ENCODE measurements at regions not wholly inside any gene's neighbourhood (a gene's known extent, or its start where the extent isn't known, plus 50 kb on each side); places are given as distances from the start of the nearest gene placed in this dataset.
"Not testable (repeated sequence)": the region's sequence is repeated elsewhere in the genome, so short reads cannot be mapped to it uniquely, and the experiment has no call there.

DNA sequence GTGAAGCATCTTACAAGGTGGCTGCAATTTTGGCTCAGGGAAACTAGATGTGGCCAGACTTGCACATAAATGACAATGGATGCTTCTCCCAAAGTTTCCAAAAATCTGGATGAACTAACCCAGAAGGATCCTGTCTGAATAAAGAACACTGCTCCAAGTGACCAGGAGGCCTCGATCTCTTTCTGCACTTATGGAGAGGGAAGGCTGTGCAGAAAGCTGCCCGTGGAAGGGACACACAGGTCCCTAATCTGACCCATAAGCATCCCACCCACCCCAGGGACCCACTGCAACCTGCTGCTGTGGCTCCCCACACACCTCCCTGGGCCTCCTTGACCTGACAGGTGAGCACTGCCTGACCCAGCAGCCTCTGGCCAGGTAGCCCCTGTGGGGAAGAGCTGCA is 74.6 kb upstream of the SEC14L1 start:
- Histone ChIP-seq H4K20me1 (ENCODE audit: insufficient read depth) (no peaks in the 10 kb centered on the region), H3K9ac (no peak overlapping the region), H3K27me3 (ENCODE audit: insufficient read depth) (no peaks in the 10 kb centered on the region; the same call in 1 of the 2 replicates), H3K9me3 (no peaks in the 10 kb centered on the region), H3K36me3 (replicated peaks in 1 of 2; ENCODE audit: control insufficient read depth in 1 of 2, insufficient read depth in 2 of 2, low read length in 1 of 2) (no peaks in the 10 kb centered on the region), H3K4me1 (ENCODE audit: control insufficient read depth in 1 of 2, insufficient read depth in 2 of 2, low read depth in 1 of 2, low read length in 1 of 2) (no peaks in the 10 kb centered on the region; a peak in 1 of 4 replicates), H3K4me3 (ENCODE audit: low read depth in 2 of 2, low read length in 1 of 2) (no peak overlapping the region), H3K79me2 (ENCODE audit: insufficient read depth) (no peaks in the 10 kb centered on the region), H3K9me2 (no peaks in the 10 kb centered on the region), H3F3A (replicated peaks; ENCODE audit: insufficient read depth) (no peaks in the 10 kb centered on the region), H3K27ac (ENCODE audit: low read depth in 2 of 2, low read length in 1 of 2) (no peak overlapping the region), H3K4me2 (no peak overlapping the region), H2AFZ (ENCODE audit: low read depth) (no peak overlapping the region)
- ChIA-PET CTCF (interaction anchor here (0.5 to 17.9 kb wide), 80 partner anchors 7 to 441 kb away, joined by 3 to 594 read pairs (median 5); partner anchors contain the start of genes JMJD6, METTL23, MGAT5B and MXRA7), POLR2A (interaction anchor here (0.9 kb wide), 1 partner anchor 186 kb away, joined by 3 read pairs; no protein-coding TSS in a partner anchor)
- 73% methylated on average over 2 of the region's 2 CpGs for WGBS (ENCODE audit: low lambda C conversion rate)
- TF ChIP-seq GABPA (IDR thresholded peaks at IDR 0.05; ENCODE audit: low read depth) (no peak), MXI1 (IDR thresholded peaks at IDR 0.05; ENCODE audit: low read depth, low read length) (no peak), TCF12 (IDR thresholded peaks at IDR 0.05) (no peak), FOXM1 (IDR thresholded peaks at IDR 0.05; ENCODE audit: low read depth) (no peak), FOXJ3 (CRISPR knock-in tag; IDR thresholded peaks at IDR 0.05) (no peak)
- DNase-seq, result no peak

- CTCF ChIA-PET, result interaction anchor here (0.5 to 17.9 kb wide), 86 partner anchors 8 to 442 kb away, joined by 3 to 594 read pairs (median 5); partner anchors contain the start of genes JMJD6, METTL23, MGAT5B and MXRA7
- POLR2A ChIA-PET, result interaction anchor here (0.9 kb wide), 1 partner anchor 187 kb away, joined by 3 read pairs; no protein-coding TSS in a partner anchor
- DNase-seq, result peak; percentile 95
Measured at GRCh38 chr17:77066726-77067409, 73.9 kb upstream of the SEC14L1 start.

More at GRCh38 chr17:77066726-77067409, 73.9 kb upstream of the SEC14L1 start:
- not testable (repeated sequence) for H3K79me2 ChIP-seq (ENCODE audit: insufficient read depth); H3K4me1 ChIP-seq (ENCODE audit: control insufficient read depth in 1 of 2, insufficient read depth in 2 of 2, low read depth in 1 of 2, low read length in 1 of 2); H3K27me3 ChIP-seq (ENCODE audit: insufficient read depth); H2AFZ ChIP-seq (ENCODE audit: low read depth); H3K27ac ChIP-seq (ENCODE audit: low read depth in 2 of 2, low read length in 1 of 2); H3K9me3 ChIP-seq; H3F3A ChIP-seq (replicated peaks; ENCODE audit: insufficient read depth); H3K36me3 ChIP-seq (replicated peaks in 1 of 2; ENCODE audit: control insufficient read depth in 1 of 2, insufficient read depth in 2 of 2, low read length in 1 of 2); H4K20me1 ChIP-seq (ENCODE audit: insufficient read depth); H3K9me2 ChIP-seq; H3K4me2 ChIP-seq; H3K9ac ChIP-seq
- 29% methylated on average over 10 of the region's 10 CpGs for WGBS (ENCODE audit: low lambda C conversion rate)
- H3K4me3 ChIP-seq (ENCODE audit: low read depth in 2 of 2, low read length in 1 of 2), result peak overlapping the region in 1 of 2 experiments; percentile 1; a peak in 1 of 4 replicates
- TF ChIP-seq NFIC (IDR thresholded peaks at IDR 0.05; ENCODE audit: borderline replicate concordance) (peak; percentile 17; the same call in 1 of the 2 replicates), CTCF (IDR thresholded peaks at IDR 0.05) (peak; percentile 100), RAD21 (IDR thresholded peaks at IDR 0.05; ENCODE audit: low read length) (peak; percentile 96), MXI1 (IDR thresholded peaks at IDR 0.05; ENCODE audit: low read depth, low read length) (peak; percentile 35; the same call in 1 of the 2 replicates), SMC3 (IDR thresholded peaks at IDR 0.05; ENCODE audit: low read depth, low read length) (peak; percentile 91)
- TF ChIP-seq, protein P1, sequence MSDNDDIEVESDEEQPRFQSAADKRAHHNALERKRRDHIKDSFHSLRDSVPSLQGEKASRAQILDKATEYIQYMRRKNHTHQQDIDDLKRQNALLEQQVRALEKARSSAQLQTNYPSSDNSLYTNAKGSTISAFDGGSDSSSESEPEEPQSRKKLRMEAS (IDR thresholded peaks at IDR 0.05; ENCODE audit: low read depth), result 0 out of 2 replicates have a peak, but pooled peaks have one; percentile 20
- TF ChIP-seq, protein P2, sequence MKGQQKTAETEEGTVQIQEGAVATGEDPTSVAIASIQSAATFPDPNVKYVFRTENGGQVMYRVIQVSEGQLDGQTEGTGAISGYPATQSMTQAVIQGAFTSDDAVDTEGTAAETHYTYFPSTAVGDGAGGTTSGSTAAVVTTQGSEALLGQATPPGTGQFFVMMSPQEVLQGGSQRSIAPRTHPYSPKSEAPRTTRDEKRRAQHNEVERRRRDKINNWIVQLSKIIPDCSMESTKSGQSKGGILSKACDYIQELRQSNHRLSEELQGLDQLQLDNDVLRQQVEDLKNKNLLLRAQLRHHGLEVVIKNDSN (IDR thresholded peaks at IDR 0.05; ENCODE audit: borderline replicate concordance, low read depth), result peak; percentile 34; the same call in 1 of the 2 replicates
